ENCODE measurements at regions not wholly inside any gene's neighbourhood (a gene's known extent, or its start where the extent isn't known, plus 50 kb on each side); places are given as distances from the start of the nearest gene placed in this dataset.

- 73% methylated on average over 3 of the region's 3 CpGs for WGBS
- Histone ChIP-seq H3K27ac (ENCODE audit: low read depth in 1 of 2, low read length in 2 of 2) (no peak overlapping the region), H3K9me3 (ENCODE audit: control insufficient read depth in 4 of 4, low read length in 3 of 4) (peaks cover 0 to 4% (median 0%) of the 10 kb centered on the region in 4 donors), H3K4me1 (ENCODE audit: control insufficient read depth in 4 of 4, insufficient read depth in 4 of 4, low read length in 3 of 4) (no peaks in the 10 kb centered on the region), H3K9ac (ENCODE audit: low read depth in 1 of 2, low read length in 2 of 2) (no peak overlapping the region), H3K27me3 (ENCODE audit: control insufficient read depth in 4 of 4, insufficient read depth in 4 of 4, low read length in 3 of 4) (no peaks in the 10 kb centered on the region), H3K36me3 (ENCODE audit: control insufficient read depth in 4 of 4, insufficient read depth in 3 of 4, low read depth in 1 of 4, low read length in 3 of 4) (no peaks in the 10 kb centered on the region), H3K4me3 (ENCODE audit: low read depth in 1 of 3, low read length in 3 of 3) (no peak overlapping the region)
- DNase-seq (ENCODE audit: low spot score): no peak
- TF ChIP-seq RAD21 (IDR thresholded peaks at IDR 0.05) (no peak), NR2F2 (IDR thresholded peaks at IDR 0.05) (no peak), JUND (IDR thresholded peaks at IDR 0.05) (no peak), FOXA1 (IDR thresholded peaks at IDR 0.05) (no peak), CTCF (IDR thresholded peaks at IDR 0.05; ENCODE audit: low read depth, low read length, missing input control) (no peak)
Measured at GRCh38 chr16:59188029-59188428, 453.9 kb upstream of the GOT2 start.

DNA sequence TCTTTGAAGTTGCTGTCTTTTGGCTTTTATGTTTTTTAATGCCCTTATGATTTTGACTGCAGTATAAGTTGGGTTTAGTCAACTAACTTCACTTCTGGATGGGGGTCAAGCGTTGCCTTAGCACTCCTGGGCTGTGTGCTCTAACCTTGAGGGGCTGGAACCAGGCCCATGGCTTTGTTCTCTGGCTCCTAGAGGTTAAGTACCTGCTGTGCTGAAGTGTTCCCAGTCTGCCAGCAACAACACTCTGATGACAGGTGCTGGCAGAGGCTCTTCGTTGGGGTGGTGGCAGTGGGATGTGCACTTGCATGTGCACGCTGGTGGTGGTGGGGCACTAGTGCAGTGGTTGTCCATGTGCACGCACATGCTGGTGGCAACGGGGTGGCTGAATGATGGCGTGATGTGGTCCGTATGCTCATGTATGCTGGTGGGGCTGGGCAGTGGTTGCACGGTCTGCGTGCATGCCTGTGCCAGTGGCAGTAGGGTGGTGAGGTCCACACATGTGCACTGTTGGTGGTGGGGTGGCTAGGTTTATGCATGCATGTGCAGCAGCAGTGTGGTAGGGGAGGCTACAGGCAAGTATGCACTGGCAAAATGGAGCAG is 447.8 kb upstream of the GOT2 start:
- H3K4me3 ChIP-seq (ENCODE audit: low read depth in 1 of 3, low read length in 3 of 3): no peak overlapping the region
- no peak for DNase-seq (ENCODE audit: low spot score)
- no peaks in the 10 kb centered on the region for H3K4me1 ChIP-seq (ENCODE audit: control insufficient read depth in 4 of 4, insufficient read depth in 4 of 4, low read length in 3 of 4)
- no peak overlapping the region for H3K9ac ChIP-seq (ENCODE audit: low read depth in 1 of 2, low read length in 2 of 2)
- H3K36me3 ChIP-seq (ENCODE audit: control insufficient read depth in 4 of 4, insufficient read depth in 3 of 4, low read depth in 1 of 4, low read length in 3 of 4): no peaks in the 10 kb centered on the region
- WGBS: 93% methylated on average over 9 of the region's 9 CpGs
- H3K27ac ChIP-seq (ENCODE audit: low read depth in 1 of 2, low read length in 2 of 2): no peak overlapping the region
- TF ChIP-seq FOXA1 (IDR thresholded peaks at IDR 0.05) (no peak), YY1 (IDR thresholded peaks at IDR 0.05) (no peak), HNF4A (conservative IDR thresholded peaks at IDR 0.05) (no peak)
- peaks cover 0 to 4% (median 0%) of the 10 kb centered on the region in 4 donors for H3K9me3 ChIP-seq (ENCODE audit: control insufficient read depth in 4 of 4, low read length in 3 of 4)
- no peaks in the 10 kb centered on the region for H3K27me3 ChIP-seq (ENCODE audit: control insufficient read depth in 4 of 4, insufficient read depth in 4 of 4, low read length in 3 of 4)

DNA sequence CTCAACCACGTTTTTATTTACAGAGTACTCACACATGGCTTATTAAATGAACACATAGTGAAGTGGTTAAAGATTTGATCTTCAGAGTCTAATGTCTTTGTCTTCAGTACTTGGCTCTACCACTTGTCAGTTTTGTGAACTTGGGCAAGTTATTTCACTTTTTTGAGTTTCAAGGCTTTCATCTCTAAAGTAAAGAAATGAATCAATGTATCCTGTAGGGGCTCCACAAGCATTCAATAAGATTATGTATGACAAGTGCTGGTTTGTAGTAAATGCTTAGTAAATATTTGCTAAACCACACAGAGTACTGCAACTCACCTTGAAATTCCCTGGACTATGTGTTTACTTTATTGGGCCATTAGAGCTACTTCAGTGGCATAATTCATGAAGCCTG is 446.0 kb upstream of the GOT2 start:
- Histone ChIP-seq H3K36me3 (ENCODE audit: control insufficient read depth in 4 of 4, insufficient read depth in 3 of 4, low read depth in 1 of 4, low read length in 3 of 4) (no peaks in the 10 kb centered on the region), H3K9ac (ENCODE audit: low read depth in 1 of 2, low read length in 2 of 2) (no peak overlapping the region), H3K27ac (ENCODE audit: low read depth in 1 of 2, low read length in 2 of 2) (no peak overlapping the region), H3K27me3 (ENCODE audit: control insufficient read depth in 4 of 4, insufficient read depth in 4 of 4, low read length in 3 of 4) (no peaks in the 10 kb centered on the region), H3K4me1 (ENCODE audit: control insufficient read depth in 4 of 4, insufficient read depth in 4 of 4, low read length in 3 of 4) (no peaks in the 10 kb centered on the region), H3K9me3 (ENCODE audit: control insufficient read depth in 4 of 4, low read length in 3 of 4) (peaks cover 0 to 4% (median 0%) of the 10 kb centered on the region in 4 donors), H3K4me3 (ENCODE audit: low read depth in 1 of 3, low read length in 3 of 3) (no peak overlapping the region)
- WGBS: 19% methylated on average over 1 of the region's 1 CpG
- DNase-seq (ENCODE audit: low spot score): no peak
- TF ChIP-seq REST (IDR thresholded peaks at IDR 0.05) (no peak), TAF1 (conservative IDR thresholded peaks at IDR 0.05) (no peak), RAD21 (IDR thresholded peaks at IDR 0.05) (no peak), RXRA (IDR thresholded peaks at IDR 0.05) (no peak), EGR1 (IDR thresholded peaks at IDR 0.05; ENCODE audit: low read depth in 2 of 2) (no peak)
- TF ChIP-seq, protein P1, sequence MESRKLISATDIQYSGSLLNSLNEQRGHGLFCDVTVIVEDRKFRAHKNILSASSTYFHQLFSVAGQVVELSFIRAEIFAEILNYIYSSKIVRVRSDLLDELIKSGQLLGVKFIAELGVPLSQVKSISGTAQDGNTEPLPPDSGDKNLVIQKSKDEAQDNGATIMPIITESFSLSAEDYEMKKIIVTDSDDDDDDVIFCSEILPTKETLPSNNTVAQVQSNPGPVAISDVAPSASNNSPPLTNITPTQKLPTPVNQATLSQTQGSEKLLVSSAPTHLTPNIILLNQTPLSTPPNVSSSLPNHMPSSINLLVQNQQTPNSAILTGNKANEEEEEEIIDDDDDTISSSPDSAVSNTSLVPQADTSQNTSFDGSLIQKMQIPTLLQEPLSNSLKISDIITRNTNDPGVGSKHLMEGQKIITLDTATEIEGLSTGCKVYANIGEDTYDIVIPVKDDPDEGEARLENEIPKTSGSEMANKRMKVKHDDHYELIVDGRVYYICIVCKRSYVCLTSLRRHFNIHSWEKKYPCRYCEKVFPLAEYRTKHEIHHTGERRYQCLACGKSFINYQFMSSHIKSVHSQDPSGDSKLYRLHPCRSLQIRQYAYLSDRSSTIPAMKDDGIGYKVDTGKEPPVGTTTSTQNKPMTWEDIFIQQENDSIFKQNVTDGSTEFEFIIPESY (IDR thresholded peaks at IDR 0.05): no peak

All from liver (tissue), 8 donors.